OCI-LY3 (cell line): ENCODE measurements at regions not wholly inside any gene's neighbourhood (a gene's known extent, or its start where the extent isn't known, plus 50 kb on each side); places are given as distances from the start of the nearest gene placed in this dataset.

Source experiments
- EZH2phosphoT487 ChIP-seq: fragments of 200-600 bp; shearing (Covaris generic); IDR thresholded peaks from 2 replicates; pipeline ENCODE4 v1.6.1; 2018; ENCODE audit warnings: antibody characterized with exemption, mixed run types, low read depth
- TF ChIP-seq, protein P1 (sequence below): fragments of 200-600, 300-600 bp; sonication (generic); IDR thresholded peaks from 2 replicates; pipeline ENCODE4 v1.5.1; 2014; ENCODE audit warnings: antibody characterized with exemption, low read length, low read depth

DNA sequence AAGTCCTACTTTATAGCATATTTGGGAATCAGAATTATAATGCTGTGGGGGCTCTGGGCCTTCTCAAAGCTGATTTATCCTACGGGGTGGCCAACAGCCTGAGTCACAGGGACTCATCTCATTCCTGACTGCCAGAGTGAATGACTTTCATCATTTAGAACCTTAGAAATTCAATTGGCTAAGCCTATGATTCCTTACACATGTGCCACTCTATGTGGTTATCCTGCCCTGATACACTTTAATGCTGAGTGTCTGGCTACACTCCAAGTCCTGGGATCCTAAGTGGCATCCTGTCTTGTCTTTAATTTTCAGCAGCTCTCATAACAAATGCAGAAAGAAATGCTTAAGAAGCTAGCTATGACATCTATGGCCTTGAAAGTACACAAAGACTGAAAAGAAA, 75.2 kb upstream of the FREM1 start:
- TF ChIP-seq, protein P1, sequence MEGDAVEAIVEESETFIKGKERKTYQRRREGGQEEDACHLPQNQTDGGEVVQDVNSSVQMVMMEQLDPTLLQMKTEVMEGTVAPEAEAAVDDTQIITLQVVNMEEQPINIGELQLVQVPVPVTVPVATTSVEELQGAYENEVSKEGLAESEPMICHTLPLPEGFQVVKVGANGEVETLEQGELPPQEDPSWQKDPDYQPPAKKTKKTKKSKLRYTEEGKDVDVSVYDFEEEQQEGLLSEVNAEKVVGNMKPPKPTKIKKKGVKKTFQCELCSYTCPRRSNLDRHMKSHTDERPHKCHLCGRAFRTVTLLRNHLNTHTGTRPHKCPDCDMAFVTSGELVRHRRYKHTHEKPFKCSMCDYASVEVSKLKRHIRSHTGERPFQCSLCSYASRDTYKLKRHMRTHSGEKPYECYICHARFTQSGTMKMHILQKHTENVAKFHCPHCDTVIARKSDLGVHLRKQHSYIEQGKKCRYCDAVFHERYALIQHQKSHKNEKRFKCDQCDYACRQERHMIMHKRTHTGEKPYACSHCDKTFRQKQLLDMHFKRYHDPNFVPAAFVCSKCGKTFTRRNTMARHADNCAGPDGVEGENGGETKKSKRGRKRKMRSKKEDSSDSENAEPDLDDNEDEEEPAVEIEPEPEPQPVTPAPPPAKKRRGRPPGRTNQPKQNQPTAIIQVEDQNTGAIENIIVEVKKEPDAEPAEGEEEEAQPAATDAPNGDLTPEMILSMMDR = no peak
- no peak for TF ChIP-seq EZH2phosphoT487
